Thyroid gland (tissue), 4 donors: ENCODE measurements at regions not wholly inside any gene's neighbourhood (a gene's known extent, or its start where the extent isn't known, plus 50 kb on each side); places are given as distances from the start of the nearest gene placed in this dataset.

Source experiments
- DNase-seq, 2 donors: peaks; one replicate each; pipeline ENCODE4 v3.0.0-alpha.2; 2019
- H3K27ac ChIP-seq, 3 donors: fragments of 200-600 bp; sonication (generic); 1 replicate in 2 of 3; 2 replicates in 1 of 3; pipeline ENCODE4 v1.5.1; 2016 to 2019; ENCODE audit warnings: mild to moderate bottlenecking in 1 of 3, moderate library complexity in 1 of 3
- H3K27me3 ChIP-seq: fragments of 200-600 bp; sonication (generic); one replicate; pipeline ENCODE4 v1.5.1; 2019
- H3K36me3 ChIP-seq, 2 donors: fragments of 200-600 bp; sonication (generic); one replicate each; pipeline ENCODE4 v1.5.1; 2016 to 2019
- H3K4me1 ChIP-seq, 2 donors: fragments of 200-600 bp; sonication (generic); one replicate each; pipeline ENCODE4 v1.5.1; 2017 to 2019
- H3K4me3 ChIP-seq, 3 donors: fragments of 200-600 bp; sonication (generic); replicated peaks in 1 of 3; 1 replicate in 2 of 3; 2 replicates in 1 of 3; pipeline ENCODE4 v1.5.1; 2016; ENCODE audit warnings: mild to moderate bottlenecking in 1 of 3
- H3K9me3 ChIP-seq: fragments of 200-600 bp; sonication (generic); one replicate; pipeline ENCODE4 v1.5.1; 2017
- POLR2A ChIP-seq, 2 donors: fragments of 450-650 bp; IDR thresholded peaks; one replicate each; pipeline ENCODE4 v1.6.1; 2017; ENCODE audit warnings: antibody characterized with exemption in 2 of 2, mild to moderate bottlenecking in 2 of 2, moderate library complexity in 1 of 2
- WGBS, 2 donors: methylation state at CpG; one replicate each; pipeline ENCODE4 v1.1.5; 2017; 5-methylcytosine and 5-hydroxymethylcytosine counted together
- intact Hi-C: fragments of 100-400 bp; cut with DNase I; formaldehyde crosslinking; loops from one replicate; pipeline ENCODE4 v1.15.1; 2023
- TF ChIP-seq, protein P1 (sequence below), 6 experiments: fragments of 200-600 bp in 3 of 6; fragments of 450-650 bp in 3 of 6; sonication (generic) in 3 of 6; IDR thresholded peaks; one replicate each; pipeline ENCODE4 v1.5.1; 2016 to 2019; ENCODE audit warnings: antibody characterized with exemption in 6 of 6, mild to moderate bottlenecking in 2 of 6, inconsistent platforms in 1 of 6, moderate library complexity in 1 of 6

DNA sequence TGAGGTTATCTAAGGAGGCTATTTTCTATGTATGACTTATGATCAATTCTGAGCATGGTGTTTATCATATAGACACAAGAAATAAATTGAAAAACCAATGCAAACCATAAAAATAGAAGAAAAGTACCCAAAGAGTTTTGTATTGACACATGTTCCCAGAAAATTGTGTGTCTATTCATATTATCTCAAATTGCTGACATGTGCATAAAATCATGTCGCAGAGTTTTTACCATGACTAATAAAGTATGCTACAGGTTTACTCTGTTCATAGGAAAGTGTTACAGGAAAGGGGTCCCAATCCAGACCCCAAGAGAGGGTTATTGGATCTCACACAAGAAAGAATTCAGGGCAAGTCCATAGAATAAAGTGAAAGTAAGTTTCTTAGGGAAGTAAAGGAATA lies 290.7 kb upstream of the NRXN1 start:
- WGBS, 2 donors: 94 to 96% methylated on average over 1 of the region's 1 CpG
- no peak overlapping the region for H3K4me3 ChIP-seq
- no peaks in the 10 kb centered on the region for H3K27me3 ChIP-seq
- no peaks in the 10 kb centered on the region for H3K4me1 ChIP-seq
- H3K9me3 ChIP-seq: no peaks in the 10 kb centered on the region
- no peak overlapping the region for H3K27ac ChIP-seq
- H3K36me3 ChIP-seq: no peaks in the 10 kb centered on the region
- intact Hi-C loops: no loop called here
- no peak for DNase-seq
- TF ChIP-seq, protein P1, sequence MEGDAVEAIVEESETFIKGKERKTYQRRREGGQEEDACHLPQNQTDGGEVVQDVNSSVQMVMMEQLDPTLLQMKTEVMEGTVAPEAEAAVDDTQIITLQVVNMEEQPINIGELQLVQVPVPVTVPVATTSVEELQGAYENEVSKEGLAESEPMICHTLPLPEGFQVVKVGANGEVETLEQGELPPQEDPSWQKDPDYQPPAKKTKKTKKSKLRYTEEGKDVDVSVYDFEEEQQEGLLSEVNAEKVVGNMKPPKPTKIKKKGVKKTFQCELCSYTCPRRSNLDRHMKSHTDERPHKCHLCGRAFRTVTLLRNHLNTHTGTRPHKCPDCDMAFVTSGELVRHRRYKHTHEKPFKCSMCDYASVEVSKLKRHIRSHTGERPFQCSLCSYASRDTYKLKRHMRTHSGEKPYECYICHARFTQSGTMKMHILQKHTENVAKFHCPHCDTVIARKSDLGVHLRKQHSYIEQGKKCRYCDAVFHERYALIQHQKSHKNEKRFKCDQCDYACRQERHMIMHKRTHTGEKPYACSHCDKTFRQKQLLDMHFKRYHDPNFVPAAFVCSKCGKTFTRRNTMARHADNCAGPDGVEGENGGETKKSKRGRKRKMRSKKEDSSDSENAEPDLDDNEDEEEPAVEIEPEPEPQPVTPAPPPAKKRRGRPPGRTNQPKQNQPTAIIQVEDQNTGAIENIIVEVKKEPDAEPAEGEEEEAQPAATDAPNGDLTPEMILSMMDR (IDR thresholded peaks at IDR 0.05): no peak
- TF ChIP-seq POLR2A (IDR thresholded peaks at IDR 0.05): no peak

DNA sequence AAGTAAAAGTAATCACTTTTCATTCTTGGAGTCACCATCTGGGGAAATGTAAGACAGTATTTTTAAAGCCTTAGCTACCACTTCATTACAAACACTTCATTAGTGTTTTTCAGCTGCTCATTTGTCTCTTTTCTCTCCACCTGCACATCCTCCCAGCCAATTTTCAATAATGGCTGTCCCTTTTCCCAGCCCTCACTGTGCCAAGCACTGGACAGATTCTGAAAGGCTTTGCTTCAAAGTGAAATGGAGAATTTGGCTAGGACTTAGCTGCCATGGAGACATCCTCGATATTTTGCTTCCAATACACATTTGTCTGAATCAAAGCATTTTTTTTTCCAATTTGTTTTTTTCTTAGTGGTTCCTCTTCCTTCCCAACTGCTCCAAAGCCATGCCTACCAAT lies 272.4 kb upstream of the NRXN1 start:
- Histone ChIP-seq H3K36me3 (no peaks in the 10 kb centered on the region), H3K27ac (no peak overlapping the region), H3K9me3 (no peaks in the 10 kb centered on the region), H3K27me3 (no peaks in the 10 kb centered on the region), H3K4me1 (no peaks in the 10 kb centered on the region), H3K4me3 (no peak overlapping the region)
- intact Hi-C loops: no loop called here
- 70 to 71% methylated on average over 1 of the region's 1 CpG for WGBS, 2 donors
- DNase-seq: no peak
- TF ChIP-seq, protein P1 (IDR thresholded peaks at IDR 0.05): no peak
- TF ChIP-seq POLR2A (IDR thresholded peaks at IDR 0.05): no peak

DNA sequence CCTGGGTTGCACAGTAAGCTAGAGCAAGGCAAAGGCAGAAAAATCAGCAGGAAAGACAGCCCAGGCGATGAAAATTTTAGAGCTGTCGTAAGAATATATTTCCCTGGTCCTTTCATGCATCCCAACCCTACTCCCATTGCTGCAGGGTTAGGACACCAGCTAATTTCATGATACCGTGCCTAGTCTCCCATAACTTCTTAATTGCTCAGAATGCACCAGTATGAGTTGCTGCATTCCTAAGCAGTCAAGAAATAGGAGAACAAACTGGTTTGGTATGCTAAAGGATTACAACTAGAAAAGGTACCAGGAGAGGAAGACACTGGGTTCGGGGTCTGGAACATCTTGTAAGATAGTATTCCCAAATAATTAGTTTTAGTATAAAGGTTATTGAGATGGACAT lies 269.4 kb upstream of the NRXN1 start:
- intact Hi-C loops: no loop called here
- no peak for DNase-seq
- TF ChIP-seq, protein P1 (IDR thresholded peaks at IDR 0.05): no peak
- no peak for TF ChIP-seq POLR2A (IDR thresholded peaks at IDR 0.05)
- H3K9me3 ChIP-seq: no peaks in the 10 kb centered on the region
- 80 to 86% methylated on average over 4 of the region's 4 CpGs for WGBS, 2 donors
- no peaks in the 10 kb centered on the region for H3K27me3 ChIP-seq
- H3K36me3 ChIP-seq: no peaks in the 10 kb centered on the region
- no peaks in the 10 kb centered on the region for H3K4me1 ChIP-seq
- no peak overlapping the region for H3K4me3 ChIP-seq
- H3K27ac ChIP-seq: no peak overlapping the region

DNA sequence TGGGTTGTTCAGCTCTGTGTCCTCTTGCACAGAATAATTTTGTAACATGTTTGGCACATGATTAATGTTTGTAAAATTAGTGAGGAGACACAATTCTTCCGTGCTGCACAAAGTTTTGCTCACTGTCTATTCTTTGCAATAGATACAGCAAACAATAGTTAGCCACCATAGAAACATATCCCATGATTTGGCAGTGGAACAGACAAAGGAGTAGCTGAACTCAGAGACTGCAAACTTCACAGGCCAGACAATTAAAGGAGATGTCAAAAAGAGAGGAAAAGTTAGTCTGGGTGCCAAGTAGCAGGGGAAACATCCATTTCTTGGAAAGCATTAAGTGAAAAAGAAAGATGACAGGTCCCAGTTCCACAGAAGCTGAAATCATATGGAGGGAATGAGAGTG lies 267.4 kb upstream of the NRXN1 start:
- H3K36me3 ChIP-seq: no peaks in the 10 kb centered on the region
- 61 to 83% methylated on average over 1 of the region's 1 CpG for WGBS, 2 donors
- no peaks in the 10 kb centered on the region for H3K9me3 ChIP-seq
- no peaks in the 10 kb centered on the region for H3K27me3 ChIP-seq
- H3K27ac ChIP-seq: no peak overlapping the region
- DNase-seq: no peak
- TF ChIP-seq POLR2A (IDR thresholded peaks at IDR 0.05): no peak
- TF ChIP-seq, protein P1 (IDR thresholded peaks at IDR 0.05): no peak
- H3K4me1 ChIP-seq: no peaks in the 10 kb centered on the region
- no peak overlapping the region for H3K4me3 ChIP-seq
- intact Hi-C loops: no loop called here

DNA sequence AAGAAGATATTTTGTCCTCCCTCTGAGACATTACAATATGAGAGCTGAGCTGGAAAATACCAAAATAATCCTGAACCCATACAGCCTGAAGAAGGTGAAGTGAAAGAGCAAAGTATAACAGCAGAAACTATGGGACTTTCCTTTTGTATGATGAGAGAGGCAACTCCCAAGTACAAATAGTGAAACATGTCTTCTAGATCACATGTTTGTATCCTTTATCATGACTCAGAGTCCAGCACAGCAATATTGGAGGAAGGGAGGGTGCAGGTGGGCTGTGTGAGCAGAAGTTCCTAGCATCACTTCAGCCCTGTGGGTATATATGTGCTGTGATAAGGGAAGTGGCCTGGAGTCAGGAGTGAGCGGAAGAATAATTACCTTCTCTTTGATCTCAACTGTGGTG lies 265.6 kb upstream of the NRXN1 start:
- Histone ChIP-seq H3K9me3 (no peaks in the 10 kb centered on the region), H3K4me1 (no peaks in the 10 kb centered on the region), H3K27ac (no peak overlapping the region), H3K4me3 (no peak overlapping the region), H3K27me3 (no peaks in the 10 kb centered on the region), H3K36me3 (no peaks in the 10 kb centered on the region)
- intact Hi-C loops: no loop called here
- DNase-seq: no peak
- WGBS, 2 donors: 83 to 91% methylated on average over 1 of the region's 1 CpG
- TF ChIP-seq POLR2A (IDR thresholded peaks at IDR 0.05): no peak
- TF ChIP-seq, protein P1 (IDR thresholded peaks at IDR 0.05): no peak
